Suprapubic skin (tissue), 4 donors: ENCODE measurements at regions not wholly inside any gene's neighbourhood (a gene's known extent, or its start where the extent isn't known, plus 50 kb on each side); places are given as distances from the start of the nearest gene placed in this dataset.

Source experiments
- EP300 ChIP-seq: sonication (generic); formaldehyde crosslinking; IDR thresholded peaks from one replicate; pipeline ENCODE4 v1.6.1; 2017; ENCODE audit warnings: antibody characterized with exemption
- POLR2A ChIP-seq, 2 donors: fragments of 450-650 bp; IDR thresholded peaks; one replicate each; pipeline ENCODE4 v1.6.1; 2017; ENCODE audit warnings: antibody characterized with exemption in 2 of 2, mild to moderate bottlenecking in 2 of 2, moderate library complexity in 2 of 2
- POLR2AphosphoS5 ChIP-seq, 3 donors: sonication (generic); formaldehyde crosslinking; IDR thresholded peaks; one replicate each; pipeline ENCODE4 v1.6.1; 2017; ENCODE audit warnings: antibody characterized with exemption in 3 of 3
- TF ChIP-seq, protein P1 (sequence below), 2 donors: fragments of 200-600 bp in 1 of 2; fragments of 450-650 bp in 1 of 2; sonication (generic) in 1 of 2; IDR thresholded peaks; one replicate each; pipeline ENCODE4 v1.5.1; 2016 to 2019; ENCODE audit warnings: antibody characterized with exemption in 2 of 2, mild to moderate bottlenecking in 1 of 2, moderate library complexity in 1 of 2

DNA sequence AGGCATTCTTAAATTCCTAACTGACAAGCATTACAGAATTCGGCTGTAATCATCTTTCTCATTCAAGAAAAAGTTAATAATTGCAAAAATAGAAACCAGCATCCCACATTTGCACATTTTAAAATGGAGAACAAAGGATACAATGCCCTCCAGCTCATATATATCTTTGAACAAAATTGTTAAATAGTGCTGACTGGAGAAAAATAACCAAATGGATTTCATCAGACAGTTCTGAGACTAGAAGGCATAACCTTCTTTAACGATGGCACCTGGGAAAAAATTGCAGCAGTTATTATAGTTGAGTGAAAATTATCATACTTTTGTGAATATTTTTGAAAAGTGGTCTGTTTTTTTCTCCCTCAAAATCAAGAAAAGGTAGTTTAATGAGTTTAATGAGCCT lies 138.9 kb upstream of the CDH19 start:
- TF ChIP-seq EP300 (no peak), POLR2AphosphoS5 (IDR thresholded peaks at IDR 0.05) (no peak), POLR2A (IDR thresholded peaks at IDR 0.05) (no peak)
- TF ChIP-seq, protein P1, sequence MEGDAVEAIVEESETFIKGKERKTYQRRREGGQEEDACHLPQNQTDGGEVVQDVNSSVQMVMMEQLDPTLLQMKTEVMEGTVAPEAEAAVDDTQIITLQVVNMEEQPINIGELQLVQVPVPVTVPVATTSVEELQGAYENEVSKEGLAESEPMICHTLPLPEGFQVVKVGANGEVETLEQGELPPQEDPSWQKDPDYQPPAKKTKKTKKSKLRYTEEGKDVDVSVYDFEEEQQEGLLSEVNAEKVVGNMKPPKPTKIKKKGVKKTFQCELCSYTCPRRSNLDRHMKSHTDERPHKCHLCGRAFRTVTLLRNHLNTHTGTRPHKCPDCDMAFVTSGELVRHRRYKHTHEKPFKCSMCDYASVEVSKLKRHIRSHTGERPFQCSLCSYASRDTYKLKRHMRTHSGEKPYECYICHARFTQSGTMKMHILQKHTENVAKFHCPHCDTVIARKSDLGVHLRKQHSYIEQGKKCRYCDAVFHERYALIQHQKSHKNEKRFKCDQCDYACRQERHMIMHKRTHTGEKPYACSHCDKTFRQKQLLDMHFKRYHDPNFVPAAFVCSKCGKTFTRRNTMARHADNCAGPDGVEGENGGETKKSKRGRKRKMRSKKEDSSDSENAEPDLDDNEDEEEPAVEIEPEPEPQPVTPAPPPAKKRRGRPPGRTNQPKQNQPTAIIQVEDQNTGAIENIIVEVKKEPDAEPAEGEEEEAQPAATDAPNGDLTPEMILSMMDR (IDR thresholded peaks at IDR 0.05): no peak
